Endothelial cell of umbilical vein (primary cell): ENCODE measurements at regions not wholly inside any gene's neighbourhood (a gene's known extent, or its start where the extent isn't known, plus 50 kb on each side); places are given as distances from the start of the nearest gene placed in this dataset.

Experiments
- BruUV-seq: library from RNA; stranded (reverse); fragments of 400-500 nt; replicated peaks from 2 replicates; lab custom pipeline; 2021; lab: Mats Ljungman, UMichigan
- CTCF ChIA-PET: fragments of 300-600, 350-600 bp; sonication (Branson Sonifier 250); formaldehyde crosslinking; loops from one replicate; lab custom pipeline; 2021; ENCODE audit warnings: antibody characterized with exemption, inconsistent platforms; lab: Charles Lee
- POLR2A ChIA-PET: fragments of 300-600, 350-600 bp; sonication (Branson Sonifier 250); formaldehyde crosslinking; loops from one replicate; lab custom pipeline; 2021; ENCODE audit warnings: antibody characterized with exemption, inconsistent platforms; lab: Charles Lee
- DNase-seq: peaks from one replicate; pipeline ENCODE4 v3.0.0-alpha.2; 2011; ENCODE audit warnings: low read depth, low spot score
- FAIRE-seq: peaks from 2 replicates; lab custom pipeline; 2011; peaks lifted over from hg19 to GRCh38; lab: Jason Lieb, UNC
- H2AFZ ChIP-seq: 2 replicates; pipeline ENCODE4 v1.6.0; 2012; ENCODE audit warnings: low read depth, low read length, control low read depth, inconsistent platforms
- H3K27ac ChIP-seq: 2 replicates; pipeline ENCODE4 v1.5.1; 2011; ENCODE audit warnings: low read depth, mild to moderate bottlenecking, control low read depth, low read length, moderate library complexity; ENCODE audit not compliant: insufficient read depth
- H3K27me3 ChIP-seq, 2 experiments: 2 replicates each; pipeline versions ENCODE4 v1.6.0 to v1.6.1; 2011; ENCODE audit warnings: low read length in 2 of 2, mixed read lengths in 1 of 2; ENCODE audit not compliant: control insufficient read depth in 2 of 2, insufficient read depth in 2 of 2
- H3K36me3 ChIP-seq, 2 experiments: 2 replicates in 1 of 2; 3 replicates in 1 of 2; pipeline ENCODE4 v1.5.1; 2011; ENCODE audit warnings: low read length in 2 of 2, mild to moderate bottlenecking in 1 of 2, moderate library complexity in 1 of 2; ENCODE audit not compliant: control insufficient read depth in 2 of 2, insufficient read depth in 2 of 2; ENCODE audit errors: extremely low read depth in 1 of 2
- H3K4me1 ChIP-seq: 3 replicates; pipeline ENCODE4 v1.5.1; 2011; ENCODE audit warnings: mild to moderate bottlenecking, low read length; ENCODE audit not compliant: control insufficient read depth, insufficient read depth; ENCODE audit errors: extremely low read depth
- H3K4me2 ChIP-seq: 2 replicates; pipeline ENCODE4 v1.6.1; 2011; ENCODE audit warnings: low read length, control low read depth, mixed read lengths; ENCODE audit not compliant: insufficient read depth
- H3K4me3 ChIP-seq, 3 experiments: fragments of 200-600 bp in 1 of 3; sonication (generic), shearing (Covaris generic) in 1 of 3; replicated peaks in 1 of 3; 2 replicates each; pipeline ENCODE4 v1.5.1; 2011 to 2016; ENCODE audit warnings: control low read depth in 3 of 3, low read length in 3 of 3, mild to moderate bottlenecking in 2 of 3, inconsistent platforms in 1 of 3, low read depth in 1 of 3, moderate library complexity in 1 of 3; ENCODE audit not compliant: insufficient read depth in 1 of 3
- H3K79me2 ChIP-seq: 2 replicates; pipeline ENCODE4 v1.6.0; 2012; ENCODE audit warnings: low read length, inconsistent platforms; ENCODE audit not compliant: control insufficient read depth, insufficient read depth
- H3K9ac ChIP-seq: replicated peaks from 2 replicates; pipeline ENCODE3; 2011; ENCODE audit warnings: low read length, control low read depth; ENCODE audit not compliant: insufficient read depth; ENCODE audit errors: extremely low read depth
- H3K9me1 ChIP-seq: replicated peaks from 3 replicates; pipeline ENCODE4 v1.6.0; 2011; ENCODE audit warnings: mild to moderate bottlenecking, low read length; ENCODE audit not compliant: control insufficient read depth, insufficient read depth; ENCODE audit errors: extremely low read depth
- H3K9me3 ChIP-seq: replicated peaks from 2 replicates; pipeline ENCODE4 v1.5.1; 2012; ENCODE audit warnings: low read length, inconsistent platforms; ENCODE audit not compliant: control insufficient read depth, insufficient read depth
- H4K20me1 ChIP-seq: replicated peaks from 2 replicates; pipeline ENCODE3; 2011; ENCODE audit warnings: mild to moderate bottlenecking, low read length; ENCODE audit not compliant: control insufficient read depth, insufficient read depth; ENCODE audit errors: extremely low read depth
- EZH2 ChIP-seq: IDR thresholded peaks from 2 replicates; pipeline ENCODE4 v1.6.1; 2012; ENCODE audit warnings: borderline replicate concordance, low read depth, mild to moderate bottlenecking, moderate library complexity, low read length, inconsistent platforms; ENCODE audit not compliant: severe bottlenecking
- FOS ChIP-seq: IDR thresholded peaks from 2 replicates; pipeline ENCODE4 v1.6.1; 2011; ENCODE audit warnings: mild to moderate bottlenecking, low read length, moderate library complexity, borderline replicate concordance; ENCODE audit not compliant: insufficient read depth
- GATA2 ChIP-seq: IDR thresholded peaks from 2 replicates; pipeline ENCODE4 v1.7.0; 2011; ENCODE audit warnings: low read depth, mild to moderate bottlenecking, moderate library complexity, mixed read lengths, low read length; ENCODE audit not compliant: insufficient read length, insufficient read depth
- JUN ChIP-seq: IDR thresholded peaks from 2 replicates; pipeline ENCODE4 v1.6.1; 2011; ENCODE audit warnings: borderline replicate concordance, low read depth; ENCODE audit not compliant: insufficient read length, insufficient read depth
- MAX ChIP-seq: IDR thresholded peaks from 2 replicates; pipeline ENCODE4 v1.6.1; 2011; ENCODE audit not compliant: insufficient read depth, insufficient read length
- MYC ChIP-seq: IDR thresholded peaks from one replicate; pipeline ENCODE4 v1.6.1; 2011; ENCODE audit warnings: mild to moderate bottlenecking, low read depth, low read length
- POLR2A ChIP-seq: IDR thresholded peaks from 2 replicates; pipeline ENCODE4 v1.6.1; 2012; ENCODE audit warnings: low read depth, mild to moderate bottlenecking, control low read depth, low read length
- POLR2AphosphoS5 ChIP-seq: IDR thresholded peaks from 2 replicates; pipeline ENCODE4 v1.6.1; 2012; ENCODE audit warnings: low read depth, mild to moderate bottlenecking, control low read depth, low read length, moderate library complexity; ENCODE audit not compliant: insufficient read depth
- dilution Hi-C: fragments of 300-500 bp; cut with MboI; formaldehyde crosslinking; loops from one replicate; pipeline ENCODE4 v1.15.0; 2019; ENCODE audit warnings: low sequenced_read_pairs; ENCODE audit not compliant: extremely low pct_ligation_motif_present
- intact Hi-C: fragments of 100-400 bp; cut with micrococcal nuclease; formaldehyde crosslinking; loops from one replicate; pipeline ENCODE4 v1.10.0; 2022
- TF ChIP-seq, protein P1 (sequence below), 2 donors: IDR thresholded peaks; 1 replicate in 1 of 2; 2 replicates in 1 of 2; pipeline ENCODE4 v1.5.1; 2011; ENCODE audit warnings: low read length in 2 of 2, mild to moderate bottlenecking in 2 of 2, moderate library complexity in 2 of 2, control low read depth in 1 of 2, inconsistent platforms in 1 of 2, low read depth in 1 of 2; ENCODE audit not compliant: insufficient read depth in 1 of 2; ENCODE audit errors: extremely low read depth in 1 of 2

DNA sequence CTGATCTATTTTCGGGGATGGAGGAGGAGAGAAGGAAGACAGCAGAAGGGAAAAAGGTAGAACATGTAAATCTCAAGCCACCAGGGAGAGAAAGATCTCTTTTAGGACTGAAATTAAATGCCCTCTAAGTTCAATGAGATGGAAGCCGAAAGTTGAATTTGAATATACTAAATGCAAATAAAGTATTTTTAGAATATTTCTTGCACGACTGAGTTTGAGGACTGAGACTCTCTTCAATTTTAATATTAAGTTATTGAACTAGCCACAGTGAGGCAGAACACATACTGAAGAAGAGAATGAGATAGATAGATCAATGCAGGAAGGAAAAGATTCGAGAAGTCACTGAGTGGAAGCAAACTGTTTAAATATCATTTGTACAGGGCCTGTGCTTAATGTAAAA, 399.9 kb upstream of the CBLB start:
- dilution Hi-C loops (no loop called here), intact Hi-C loops (no loop called here)
- ChIA-PET POLR2A (no interaction called here), CTCF (no interaction called here)
- no peaks in the 10 kb centered on the region for H3K36me3 ChIP-seq
- H3K4me3 ChIP-seq = no peak overlapping the region
- no peak overlapping the region for H3K27ac ChIP-seq
- no peaks in the 10 kb centered on the region for H3K9me1 ChIP-seq
- no peaks in the 10 kb centered on the region for H4K20me1 ChIP-seq
- FAIRE-seq (no peak), DNase-seq (no peak)
- H3K27me3 ChIP-seq = no peaks in the 10 kb centered on the region
- H3K79me2 ChIP-seq = no peaks in the 10 kb centered on the region
- H3K4me1 ChIP-seq = no peaks in the 10 kb centered on the region
- H2AFZ ChIP-seq = no peak overlapping the region
- H3K9ac ChIP-seq = no peak overlapping the region
- TF ChIP-seq POLR2A (no peak), MAX (no peak), GATA2 (no peak), POLR2AphosphoS5 (no peak)
- BruUV-seq = no TSS peak
- no peaks in the 10 kb centered on the region for H3K9me3 ChIP-seq
- H3K4me2 ChIP-seq = no peak overlapping the region

DNA sequence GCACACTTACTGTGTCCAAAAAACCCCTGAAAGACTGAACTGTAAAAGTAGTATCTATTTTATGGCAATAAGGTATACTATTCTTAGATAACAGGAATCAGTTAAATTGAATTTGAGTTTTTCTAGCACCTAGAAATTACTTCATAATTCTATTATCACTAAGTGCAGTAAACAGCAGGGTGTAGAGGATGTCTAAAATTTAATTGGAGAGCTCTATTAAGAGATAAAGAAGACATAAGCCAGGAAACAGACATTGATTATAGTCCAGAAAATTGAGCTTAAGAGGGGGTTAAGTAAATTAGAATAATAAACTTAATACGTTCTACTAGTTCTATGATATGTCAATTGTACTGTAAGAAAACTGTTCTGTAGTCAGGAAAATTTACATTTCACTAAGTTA, 403.5 kb upstream of the CBLB start:
- H4K20me1 ChIP-seq = no peaks in the 10 kb centered on the region
- no peaks in the 10 kb centered on the region for H3K9me1 ChIP-seq
- DNase-seq (no peak), FAIRE-seq (no peak)
- H2AFZ ChIP-seq = no peak overlapping the region
- dilution Hi-C loops (no loop called here), intact Hi-C loops (no loop called here)
- H3K4me3 ChIP-seq = no peak overlapping the region
- no peaks in the 10 kb centered on the region for H3K79me2 ChIP-seq
- TF ChIP-seq FOS (no peak), GATA2 (no peak), MYC (no peak), EZH2 (no peak), MAX (no peak), POLR2AphosphoS5 (no peak), POLR2A (no peak), JUN (no peak)
- TF ChIP-seq, protein P1, sequence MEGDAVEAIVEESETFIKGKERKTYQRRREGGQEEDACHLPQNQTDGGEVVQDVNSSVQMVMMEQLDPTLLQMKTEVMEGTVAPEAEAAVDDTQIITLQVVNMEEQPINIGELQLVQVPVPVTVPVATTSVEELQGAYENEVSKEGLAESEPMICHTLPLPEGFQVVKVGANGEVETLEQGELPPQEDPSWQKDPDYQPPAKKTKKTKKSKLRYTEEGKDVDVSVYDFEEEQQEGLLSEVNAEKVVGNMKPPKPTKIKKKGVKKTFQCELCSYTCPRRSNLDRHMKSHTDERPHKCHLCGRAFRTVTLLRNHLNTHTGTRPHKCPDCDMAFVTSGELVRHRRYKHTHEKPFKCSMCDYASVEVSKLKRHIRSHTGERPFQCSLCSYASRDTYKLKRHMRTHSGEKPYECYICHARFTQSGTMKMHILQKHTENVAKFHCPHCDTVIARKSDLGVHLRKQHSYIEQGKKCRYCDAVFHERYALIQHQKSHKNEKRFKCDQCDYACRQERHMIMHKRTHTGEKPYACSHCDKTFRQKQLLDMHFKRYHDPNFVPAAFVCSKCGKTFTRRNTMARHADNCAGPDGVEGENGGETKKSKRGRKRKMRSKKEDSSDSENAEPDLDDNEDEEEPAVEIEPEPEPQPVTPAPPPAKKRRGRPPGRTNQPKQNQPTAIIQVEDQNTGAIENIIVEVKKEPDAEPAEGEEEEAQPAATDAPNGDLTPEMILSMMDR (IDR thresholded peaks at IDR 0.05; ENCODE audit: extremely low read depth in 1 of 2, insufficient read depth in 1 of 2, low read depth in 1 of 2, low read length in 2 of 2) = no peak
- ChIA-PET POLR2A (no interaction called here), CTCF (no interaction called here)
- no peak overlapping the region for H3K4me2 ChIP-seq
- no peak overlapping the region for H3K9ac ChIP-seq
- H3K9me3 ChIP-seq = no peaks in the 10 kb centered on the region
- H3K27me3 ChIP-seq = no peaks in the 10 kb centered on the region
- H3K27ac ChIP-seq = no peak overlapping the region
- BruUV-seq = no TSS peak
- no peaks in the 10 kb centered on the region for H3K36me3 ChIP-seq
- H3K4me1 ChIP-seq = no peaks in the 10 kb centered on the region
